DND-41 (cell line): ENCODE measurements at regions not wholly inside any gene's neighbourhood (a gene's known extent, or its start where the extent isn't known, plus 50 kb on each side); places are given as distances from the start of the nearest gene placed in this dataset.

Source experiments
- ATAC-seq: fragments of 200-7000 bp; cut with Tn5 transposase; 3 replicates; pipeline ENCODE4 v1.9.1; 2021; ENCODE audit warnings: low read depth; ENCODE audit not compliant: insufficient read depth
- DNase-seq: peaks from one replicate; pipeline ENCODE4 v3.0.0-alpha.2; 2020
- H2AFZ ChIP-seq: 2 replicates; pipeline ENCODE4 v1.6.0; 2012; ENCODE audit warnings: low read depth, low read length
- H3K27ac ChIP-seq: 2 replicates; pipeline ENCODE4 v1.5.1; 2012; ENCODE audit warnings: low read length, inconsistent platforms
- H3K27me3 ChIP-seq: fragments of 200-600 bp; sonication (generic); 2 replicates; pipeline ENCODE4 v1.6.0; 2012; ENCODE audit warnings: low read length, mild to moderate bottlenecking, inconsistent platforms; ENCODE audit not compliant: insufficient read depth, poor library complexity
- H3K36me3 ChIP-seq: 2 replicates; pipeline ENCODE4 v1.5.1; 2012; ENCODE audit warnings: low read length, inconsistent platforms; ENCODE audit not compliant: insufficient read depth
- H3K4me1 ChIP-seq: 2 replicates; pipeline ENCODE4 v1.5.1; 2012; ENCODE audit warnings: mild to moderate bottlenecking, low read length; ENCODE audit not compliant: insufficient read depth
- H3K4me2 ChIP-seq: 2 replicates; pipeline ENCODE4 v1.6.0; 2012; ENCODE audit warnings: mild to moderate bottlenecking, moderate library complexity, low read length, inconsistent platforms; ENCODE audit not compliant: insufficient read depth
- H3K4me3 ChIP-seq, 2 experiments: fragments of 200-600 bp in 1 of 2; shearing (Covaris generic) in 1 of 2; 2 replicates each; pipeline ENCODE4 v1.5.1; 2012 to 2016; ENCODE audit warnings: inconsistent platforms in 2 of 2, low read length in 2 of 2, mild to moderate bottlenecking in 2 of 2, low read depth in 1 of 2, moderate library complexity in 1 of 2
- H3K79me2 ChIP-seq: 2 replicates; pipeline ENCODE4 v1.6.0; 2012; ENCODE audit warnings: low read length, inconsistent platforms; ENCODE audit not compliant: insufficient read depth
- H3K9ac ChIP-seq: 2 replicates; pipeline ENCODE4 v1.6.0; 2012; ENCODE audit warnings: low read depth, mild to moderate bottlenecking, inconsistent platforms, low read length, moderate library complexity
- H3K9me3 ChIP-seq: 2 replicates; pipeline ENCODE4 v1.5.1; 2012; ENCODE audit warnings: low read length, moderate library complexity, mild to moderate bottlenecking, inconsistent platforms; ENCODE audit not compliant: insufficient read depth, severe bottlenecking
- H4K20me1 ChIP-seq: 2 replicates; pipeline ENCODE4 v1.6.0; 2012; ENCODE audit warnings: low read length; ENCODE audit not compliant: insufficient read depth
- CTCF ChIP-seq: IDR thresholded peaks from 2 replicates; pipeline ENCODE4 v1.5.1; 2012; ENCODE audit warnings: borderline replicate concordance, low read length, moderate library complexity, mild to moderate bottlenecking; ENCODE audit not compliant: poor library complexity, severe bottlenecking; ENCODE audit errors: extremely low read depth
- EZH2 ChIP-seq: IDR thresholded peaks from 3 replicates; pipeline ENCODE4 v1.6.1; 2012; ENCODE audit warnings: borderline replicate concordance, low read depth, mild to moderate bottlenecking, moderate library complexity, low read length, inconsistent platforms; ENCODE audit not compliant: severe bottlenecking

- H3K9me3 ChIP-seq, result no peaks in the 10 kb centered on the region
- H3K36me3 ChIP-seq, result no peaks in the 10 kb centered on the region
- H2AFZ ChIP-seq, result no peak overlapping the region
- H3K4me2 ChIP-seq, result no peak overlapping the region
- no peak overlapping the region for H3K27ac ChIP-seq
- TF ChIP-seq CTCF, result no peak
- no peak overlapping the region for H3K9ac ChIP-seq
- H3K4me1 ChIP-seq, result no peaks in the 10 kb centered on the region
- no peak for DNase-seq
- ATAC-seq, result no peak
- H3K27me3 ChIP-seq, result no peaks in the 10 kb centered on the region
- H3K4me3 ChIP-seq, result no peak overlapping the region
- H3K79me2 ChIP-seq, result no peaks in the 10 kb centered on the region
- H4K20me1 ChIP-seq, result no peaks in the 10 kb centered on the region
These were observed 738.3 kb downstream of the INHBA start for GRCh38 chr7:40964610-40965009.

- TF ChIP-seq CTCF, result no peak
- no peak for TF ChIP-seq EZH2
- no peak overlapping the region for H3K4me3 ChIP-seq
- no peak for DNase-seq
- no peaks in the 10 kb centered on the region for H3K27me3 ChIP-seq
- no peak overlapping the region for H3K27ac ChIP-seq
- no peaks in the 10 kb centered on the region for H3K4me1 ChIP-seq
- H2AFZ ChIP-seq, result no peak overlapping the region
- no peaks in the 10 kb centered on the region for H3K79me2 ChIP-seq
- H4K20me1 ChIP-seq, result no peaks in the 10 kb centered on the region
- H3K4me2 ChIP-seq, result no peak overlapping the region
- no peaks in the 10 kb centered on the region for H3K9me3 ChIP-seq
- ATAC-seq, result no peak
- H3K36me3 ChIP-seq, result no peaks in the 10 kb centered on the region
- H3K9ac ChIP-seq, result no peak overlapping the region
These were observed 742.9 kb downstream of the INHBA start for GRCh38 chr7:40959955-40960354.

- no peak overlapping the region for H3K4me3 ChIP-seq
These were observed 754.7 kb downstream of the INHBA start for GRCh38 chr7:40948239-40948638.

More at GRCh38 chr7:40948239-40948638, 754.7 kb downstream of the INHBA start:
- Histone ChIP-seq H3K27ac (no peak overlapping the region), H3K36me3 (no peaks in the 10 kb centered on the region), H3K79me2 (no peaks in the 10 kb centered on the region), H3K4me2 (no peak overlapping the region), H4K20me1 (no peaks in the 10 kb centered on the region), H2AFZ (no peak overlapping the region), H3K27me3 (no peaks in the 10 kb centered on the region), H3K9ac (no peak overlapping the region), H3K9me3 (peaks cover 10% of the 10 kb centered on the region), H3K4me1 (no peaks in the 10 kb centered on the region)
- TF ChIP-seq EZH2 (no peak), CTCF (no peak)
- DNase-seq, result no peak
- ATAC-seq, result no peak
